ENCODE measurements at regions not wholly inside any gene's neighbourhood (a gene's known extent, or its start where the extent isn't known, plus 50 kb on each side); places are given as distances from the start of the nearest gene placed in this dataset.

DNA sequence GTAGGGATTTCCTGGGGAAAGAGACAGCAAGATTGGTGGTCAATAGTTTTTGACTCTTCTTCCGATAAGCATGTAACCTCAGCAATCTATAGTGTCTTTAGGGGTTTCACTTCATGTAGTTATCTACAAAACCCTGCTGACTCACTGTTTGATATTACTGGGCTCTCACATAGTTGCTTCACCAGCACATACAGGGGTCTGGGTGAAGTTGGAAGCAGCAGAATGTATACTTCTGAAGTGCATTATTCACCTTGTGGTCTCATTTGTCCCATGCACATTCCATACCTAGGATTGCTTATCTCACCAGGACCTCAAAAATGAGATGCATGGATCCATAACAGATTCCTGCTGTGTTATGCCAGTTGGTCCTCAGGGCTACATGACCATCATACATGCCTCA lies 280.0 kb downstream of the LRIG3 start:
- TF ChIP-seq, protein P1, sequence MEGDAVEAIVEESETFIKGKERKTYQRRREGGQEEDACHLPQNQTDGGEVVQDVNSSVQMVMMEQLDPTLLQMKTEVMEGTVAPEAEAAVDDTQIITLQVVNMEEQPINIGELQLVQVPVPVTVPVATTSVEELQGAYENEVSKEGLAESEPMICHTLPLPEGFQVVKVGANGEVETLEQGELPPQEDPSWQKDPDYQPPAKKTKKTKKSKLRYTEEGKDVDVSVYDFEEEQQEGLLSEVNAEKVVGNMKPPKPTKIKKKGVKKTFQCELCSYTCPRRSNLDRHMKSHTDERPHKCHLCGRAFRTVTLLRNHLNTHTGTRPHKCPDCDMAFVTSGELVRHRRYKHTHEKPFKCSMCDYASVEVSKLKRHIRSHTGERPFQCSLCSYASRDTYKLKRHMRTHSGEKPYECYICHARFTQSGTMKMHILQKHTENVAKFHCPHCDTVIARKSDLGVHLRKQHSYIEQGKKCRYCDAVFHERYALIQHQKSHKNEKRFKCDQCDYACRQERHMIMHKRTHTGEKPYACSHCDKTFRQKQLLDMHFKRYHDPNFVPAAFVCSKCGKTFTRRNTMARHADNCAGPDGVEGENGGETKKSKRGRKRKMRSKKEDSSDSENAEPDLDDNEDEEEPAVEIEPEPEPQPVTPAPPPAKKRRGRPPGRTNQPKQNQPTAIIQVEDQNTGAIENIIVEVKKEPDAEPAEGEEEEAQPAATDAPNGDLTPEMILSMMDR (IDR thresholded peaks at IDR 0.05): no peak
- TF ChIP-seq, protein P2, sequence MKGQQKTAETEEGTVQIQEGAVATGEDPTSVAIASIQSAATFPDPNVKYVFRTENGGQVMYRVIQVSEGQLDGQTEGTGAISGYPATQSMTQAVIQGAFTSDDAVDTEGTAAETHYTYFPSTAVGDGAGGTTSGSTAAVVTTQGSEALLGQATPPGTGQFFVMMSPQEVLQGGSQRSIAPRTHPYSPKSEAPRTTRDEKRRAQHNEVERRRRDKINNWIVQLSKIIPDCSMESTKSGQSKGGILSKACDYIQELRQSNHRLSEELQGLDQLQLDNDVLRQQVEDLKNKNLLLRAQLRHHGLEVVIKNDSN (IDR thresholded peaks at IDR 0.05; ENCODE audit: borderline replicate concordance, low read depth): no peak
- TF ChIP-seq NRF1 (IDR thresholded peaks at IDR 0.05; ENCODE audit: low read depth, low read length) (no peak), FOSL2 (IDR thresholded peaks at IDR 0.05; ENCODE audit: borderline replicate concordance, low read depth) (no peak), POLR2AphosphoS5 (IDR thresholded peaks at IDR 0.05; ENCODE audit: low read depth, low read length) (no peak), RXRA (IDR thresholded peaks at IDR 0.05; ENCODE audit: borderline replicate concordance, low read depth) (no peak), NFIC (IDR thresholded peaks at IDR 0.05; ENCODE audit: borderline replicate concordance) (no peak), EZH2phosphoT487 (IDR thresholded peaks at IDR 0.05; ENCODE audit: borderline replicate concordance, low read depth) (no peak), RFX5 (IDR thresholded peaks at IDR 0.05; ENCODE audit: low read length) (no peak), SIN3A (IDR thresholded peaks at IDR 0.05; ENCODE audit: borderline replicate concordance, low read depth, low read length) (no peak), EP300 (IDR thresholded peaks at IDR 0.05; ENCODE audit: borderline replicate concordance in 1 of 2, low read depth in 1 of 2, low read length in 1 of 2) (no peak), GABPA (IDR thresholded peaks at IDR 0.05; ENCODE audit: low read depth) (no peak)
- TF ChIP-seq, protein P3, sequence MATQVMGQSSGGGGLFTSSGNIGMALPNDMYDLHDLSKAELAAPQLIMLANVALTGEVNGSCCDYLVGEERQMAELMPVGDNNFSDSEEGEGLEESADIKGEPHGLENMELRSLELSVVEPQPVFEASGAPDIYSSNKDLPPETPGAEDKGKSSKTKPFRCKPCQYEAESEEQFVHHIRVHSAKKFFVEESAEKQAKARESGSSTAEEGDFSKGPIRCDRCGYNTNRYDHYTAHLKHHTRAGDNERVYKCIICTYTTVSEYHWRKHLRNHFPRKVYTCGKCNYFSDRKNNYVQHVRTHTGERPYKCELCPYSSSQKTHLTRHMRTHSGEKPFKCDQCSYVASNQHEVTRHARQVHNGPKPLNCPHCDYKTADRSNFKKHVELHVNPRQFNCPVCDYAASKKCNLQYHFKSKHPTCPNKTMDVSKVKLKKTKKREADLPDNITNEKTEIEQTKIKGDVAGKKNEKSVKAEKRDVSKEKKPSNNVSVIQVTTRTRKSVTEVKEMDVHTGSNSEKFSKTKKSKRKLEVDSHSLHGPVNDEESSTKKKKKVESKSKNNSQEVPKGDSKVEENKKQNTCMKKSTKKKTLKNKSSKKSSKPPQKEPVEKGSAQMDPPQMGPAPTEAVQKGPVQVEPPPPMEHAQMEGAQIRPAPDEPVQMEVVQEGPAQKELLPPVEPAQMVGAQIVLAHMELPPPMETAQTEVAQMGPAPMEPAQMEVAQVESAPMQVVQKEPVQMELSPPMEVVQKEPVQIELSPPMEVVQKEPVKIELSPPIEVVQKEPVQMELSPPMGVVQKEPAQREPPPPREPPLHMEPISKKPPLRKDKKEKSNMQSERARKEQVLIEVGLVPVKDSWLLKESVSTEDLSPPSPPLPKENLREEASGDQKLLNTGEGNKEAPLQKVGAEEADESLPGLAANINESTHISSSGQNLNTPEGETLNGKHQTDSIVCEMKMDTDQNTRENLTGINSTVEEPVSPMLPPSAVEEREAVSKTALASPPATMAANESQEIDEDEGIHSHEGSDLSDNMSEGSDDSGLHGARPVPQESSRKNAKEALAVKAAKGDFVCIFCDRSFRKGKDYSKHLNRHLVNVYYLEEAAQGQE (IDR thresholded peaks at IDR 0.05; ENCODE audit: low read depth, low read length): no peak
